Loucy (cell line): ENCODE measurements at regions not wholly inside any gene's neighbourhood (a gene's known extent, or its start where the extent isn't known, plus 50 kb on each side); places are given as distances from the start of the nearest gene placed in this dataset.
"Not testable (repeated sequence)": the region's sequence is repeated elsewhere in the genome, so short reads cannot be mapped to it uniquely, and the experiment has no call there.

Experiments
- H2AFZ ChIP-seq: fragments of 200-600 bp; sonication (generic); 2 replicates; pipeline ENCODE4 v1.6.0; 2016; ENCODE audit warnings: antibody characterized with exemption, mild to moderate bottlenecking, low read length, moderate library complexity
- H3F3A ChIP-seq: fragments of 200-600 bp; 2 replicates; pipeline ENCODE4 v1.6.0; 2016; ENCODE audit warnings: antibody characterized with exemption, low read depth, mild to moderate bottlenecking
- H3K27me3 ChIP-seq: fragments of 200-600 bp; sonication (generic); 2 replicates; pipeline ENCODE4 v1.6.1; 2014; ENCODE audit warnings: low read length, mild to moderate bottlenecking; ENCODE audit not compliant: insufficient read depth, poor library complexity, severe bottlenecking
- H3K36me3 ChIP-seq: fragments of 200-600 bp; sonication (generic); 2 replicates; pipeline ENCODE4 v1.6.1; 2016; ENCODE audit warnings: low read length; ENCODE audit not compliant: insufficient read depth
- H3K4me1 ChIP-seq: fragments of 200-600 bp; sonication (generic); 2 replicates; pipeline ENCODE4 v1.5.1; 2014; ENCODE audit warnings: low read length, mild to moderate bottlenecking; ENCODE audit not compliant: insufficient read depth, poor library complexity, severe bottlenecking
- H3K4me2 ChIP-seq: fragments of 200-600 bp; sonication (generic); 2 replicates; pipeline ENCODE4 v1.6.0; 2014; ENCODE audit warnings: antibody characterized with exemption, low read length, low read depth, mild to moderate bottlenecking; ENCODE audit not compliant: poor library complexity, severe bottlenecking
- H3K4me3 ChIP-seq: fragments of 200-600 bp; sonication (generic); 2 replicates; pipeline ENCODE4 v1.5.1; 2014; ENCODE audit warnings: low read length, mild to moderate bottlenecking, mixed read lengths; ENCODE audit not compliant: poor library complexity, severe bottlenecking
- H3K79me2 ChIP-seq: fragments of 200-600 bp; sonication (generic); 2 replicates; pipeline ENCODE4 v1.6.1; 2014; ENCODE audit warnings: low read length; ENCODE audit not compliant: insufficient read depth
- H3K9ac ChIP-seq: fragments of 200-600 bp; sonication (generic); 2 replicates; pipeline ENCODE4 v1.6.0; 2014; ENCODE audit warnings: mild to moderate bottlenecking, low read depth, low read length, moderate library complexity; ENCODE audit not compliant: poor library complexity, severe bottlenecking
- H3K9me2 ChIP-seq: fragments of 200-600 bp; sonication (generic); replicated peaks from 2 replicates; pipeline ENCODE4 v1.6.1; 2016; ENCODE audit warnings: low read depth, low read length, mixed read lengths
- H3K9me3 ChIP-seq: fragments of 200-600 bp; sonication (generic); 2 replicates; pipeline ENCODE4 v1.6.1; 2014; ENCODE audit warnings: mild to moderate bottlenecking, antibody characterized with exemption, low read length, low read depth; ENCODE audit not compliant: insufficient read depth
- H4K20me1 ChIP-seq: fragments of 200-600 bp; sonication (generic); 2 replicates; pipeline ENCODE4 v1.6.0; 2014; ENCODE audit warnings: antibody characterized with exemption, low read length, mild to moderate bottlenecking; ENCODE audit not compliant: insufficient read depth, poor library complexity, severe bottlenecking
- CTCF ChIP-seq: fragments of 200-600 bp; sonication (generic); conservative IDR thresholded peaks from 2 replicates; pipeline ENCODE4 v1.5.1; 2014; ENCODE audit warnings: mild to moderate bottlenecking, antibody characterized with exemption, low read length
- EZH2phosphoT487 ChIP-seq: fragments of 200-600 bp; IDR thresholded peaks from 2 replicates; pipeline ENCODE4 v1.6.1; 2018; ENCODE audit warnings: antibody characterized with exemption, mild to moderate bottlenecking, moderate library complexity, borderline replicate concordance

GRCh38 chr3:4067893-4068292, 235.3 kb upstream of the SETMAR start:
- Histone ChIP-seq H4K20me1 (no peaks in the 10 kb centered on the region), H3K79me2 (no peaks in the 10 kb centered on the region), H3K9me2 (no peaks in the 10 kb centered on the region), H2AFZ (no peak overlapping the region), H3K27me3 (no peaks in the 10 kb centered on the region), H3K36me3 (no peaks in the 10 kb centered on the region), H3K4me2 (no peak overlapping the region), H3K9ac (no peak overlapping the region), H3F3A (no peaks in the 10 kb centered on the region), H3K9me3 (no peaks in the 10 kb centered on the region; the same call in 1 of the 2 replicates), H3K4me3 (no peak overlapping the region), H3K4me1 (no peaks in the 10 kb centered on the region)
- no peak for TF ChIP-seq EZH2phosphoT487
- TF ChIP-seq CTCF: no peak

- Histone ChIP-seq H4K20me1 (no peaks in the 10 kb centered on the region), H3K79me2 (no peaks in the 10 kb centered on the region), H3K9me2 (no peaks in the 10 kb centered on the region), H3K4me3 (no peak overlapping the region), H3K9ac (no peak overlapping the region), H3K4me1 (no peaks in the 10 kb centered on the region), H3K36me3 (no peaks in the 10 kb centered on the region), H3F3A (no peaks in the 10 kb centered on the region), H3K9me3 (no peaks in the 10 kb centered on the region; the same call in 1 of the 2 replicates), H3K4me2 (no peak overlapping the region), H3K27me3 (no peaks in the 10 kb centered on the region), H2AFZ (no peak overlapping the region)
- TF ChIP-seq EZH2phosphoT487 (no peak), CTCF (no peak)
Measured at GRCh38 chr3:4069796-4070195, 233.4 kb upstream of the SETMAR start.

GRCh38 chr3:4071481-4072184, 231.5 kb upstream of the SETMAR start:
- H3K9me3 ChIP-seq: no peaks in the 10 kb centered on the region; the same call in 1 of the 2 replicates
- H2AFZ ChIP-seq: no peak overlapping the region
- H3K36me3 ChIP-seq: no peaks in the 10 kb centered on the region
- no peaks in the 10 kb centered on the region for H4K20me1 ChIP-seq
- H3K79me2 ChIP-seq: no peaks in the 10 kb centered on the region
- H3K4me1 ChIP-seq: no peaks in the 10 kb centered on the region
- TF ChIP-seq EZH2phosphoT487 (no peak), CTCF (no peak)
- no peak overlapping the region for H3K4me3 ChIP-seq
- no peaks in the 10 kb centered on the region for H3F3A ChIP-seq
- H3K27me3 ChIP-seq: no peaks in the 10 kb centered on the region
- H3K9ac ChIP-seq: no peak overlapping the region
- no peak overlapping the region for H3K4me2 ChIP-seq
- no peaks in the 10 kb centered on the region for H3K9me2 ChIP-seq

GRCh38 chr3:4077278-4077677, 225.9 kb upstream of the SETMAR start:
- not testable (repeated sequence) for H3K9me3 ChIP-seq, H2AFZ ChIP-seq

More at GRCh38 chr3:4077278-4077677, 225.9 kb upstream of the SETMAR start:
- not testable (repeated sequence) for H3K4me1 ChIP-seq, H3K4me2 ChIP-seq, H3K9me2 ChIP-seq, H3K36me3 ChIP-seq, H3F3A ChIP-seq, H3K9ac ChIP-seq, H4K20me1 ChIP-seq, H3K27me3 ChIP-seq, H3K4me3 ChIP-seq, H3K79me2 ChIP-seq
